LNCaP clone FGC (cell line): ENCODE measurements at regions not wholly inside any gene's neighbourhood (a gene's known extent, or its start where the extent isn't known, plus 50 kb on each side); places are given as distances from the start of the nearest gene placed in this dataset.
A peak's percentile ranks its signal among the peaks of the same experiment; 100 is the strongest.

Source experiments
- DNase-seq: peaks from one replicate; pipeline ENCODE4 v3.0.0-alpha.2; 2011; ENCODE audit warnings: low read depth
- H3K4me3 ChIP-seq: 2 replicates; pipeline ENCODE4 v1.5.1; 2011; ENCODE audit warnings: mild to moderate bottlenecking, low read depth, low read length, control low read depth
- TF ChIP-seq, protein P1 (sequence below): IDR thresholded peaks from 2 replicates; pipeline ENCODE4 v1.5.1; 2012; ENCODE audit warnings: mild to moderate bottlenecking; ENCODE audit not compliant: control insufficient read depth, insufficient read depth; ENCODE audit errors: extremely low read depth

DNA sequence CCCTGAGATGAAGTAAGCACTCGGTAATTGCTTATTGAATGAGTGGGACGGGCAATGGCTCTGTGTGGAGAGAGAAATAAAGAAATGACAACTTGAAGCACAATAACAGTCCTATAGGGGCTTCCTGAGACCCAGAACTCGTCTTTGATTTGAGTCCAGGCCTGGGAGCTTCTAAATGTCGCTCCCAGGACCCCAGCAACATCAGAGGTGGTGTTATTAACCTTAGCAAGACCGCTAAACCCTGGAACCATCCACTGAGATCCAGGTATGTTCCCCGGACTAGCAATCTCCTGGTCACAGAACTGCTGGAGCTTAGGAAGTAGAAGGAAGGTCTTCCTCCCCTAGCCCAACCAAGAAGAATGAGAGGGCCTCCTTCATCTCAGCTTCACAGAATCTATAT, 160.0 kb downstream of the MINAR1 start:
- no peak for DNase-seq
- TF ChIP-seq, protein P1, sequence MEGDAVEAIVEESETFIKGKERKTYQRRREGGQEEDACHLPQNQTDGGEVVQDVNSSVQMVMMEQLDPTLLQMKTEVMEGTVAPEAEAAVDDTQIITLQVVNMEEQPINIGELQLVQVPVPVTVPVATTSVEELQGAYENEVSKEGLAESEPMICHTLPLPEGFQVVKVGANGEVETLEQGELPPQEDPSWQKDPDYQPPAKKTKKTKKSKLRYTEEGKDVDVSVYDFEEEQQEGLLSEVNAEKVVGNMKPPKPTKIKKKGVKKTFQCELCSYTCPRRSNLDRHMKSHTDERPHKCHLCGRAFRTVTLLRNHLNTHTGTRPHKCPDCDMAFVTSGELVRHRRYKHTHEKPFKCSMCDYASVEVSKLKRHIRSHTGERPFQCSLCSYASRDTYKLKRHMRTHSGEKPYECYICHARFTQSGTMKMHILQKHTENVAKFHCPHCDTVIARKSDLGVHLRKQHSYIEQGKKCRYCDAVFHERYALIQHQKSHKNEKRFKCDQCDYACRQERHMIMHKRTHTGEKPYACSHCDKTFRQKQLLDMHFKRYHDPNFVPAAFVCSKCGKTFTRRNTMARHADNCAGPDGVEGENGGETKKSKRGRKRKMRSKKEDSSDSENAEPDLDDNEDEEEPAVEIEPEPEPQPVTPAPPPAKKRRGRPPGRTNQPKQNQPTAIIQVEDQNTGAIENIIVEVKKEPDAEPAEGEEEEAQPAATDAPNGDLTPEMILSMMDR = no peak
- H3K4me3 ChIP-seq = no peak overlapping the region

DNA sequence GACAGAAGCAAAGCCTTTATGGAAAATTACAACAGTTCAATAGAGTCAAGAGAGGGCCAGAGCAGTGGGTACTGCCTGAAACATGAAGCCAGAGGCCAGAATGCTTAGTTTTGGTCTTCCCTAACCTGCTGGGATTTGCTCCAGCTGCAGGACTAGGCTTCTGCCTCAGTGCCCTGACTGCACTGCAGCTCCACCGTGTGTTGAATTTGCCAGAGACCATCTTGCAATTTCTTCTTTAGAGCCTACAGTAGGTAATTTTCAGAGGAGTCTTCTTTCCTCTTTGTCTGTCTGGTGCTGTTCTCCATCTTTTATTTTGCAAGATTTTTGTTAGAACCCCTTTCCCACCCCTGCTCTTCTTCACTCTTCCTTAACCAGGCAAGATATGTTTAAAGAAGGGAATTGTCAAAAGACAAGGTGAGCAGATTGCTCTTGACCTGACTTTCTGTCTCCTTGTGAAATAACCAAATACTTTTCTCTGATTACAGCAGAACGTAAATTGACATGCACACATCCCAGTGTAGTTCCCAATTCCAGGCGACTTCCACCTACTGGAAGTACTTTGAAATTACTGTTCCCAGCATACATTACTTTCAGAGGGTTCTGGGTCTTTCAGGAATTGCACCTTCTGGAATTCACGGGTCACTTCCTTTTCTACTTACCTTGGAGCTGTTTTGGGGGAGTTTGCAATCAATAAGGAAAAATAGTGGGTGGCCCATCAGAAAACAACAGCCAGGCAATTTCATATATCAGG, 161.2 kb downstream of the MINAR1 start:
- DNase-seq = no peak
- no peak overlapping the region for H3K4me3 ChIP-seq
- TF ChIP-seq, protein P1 = peak; percentile 38

DNA sequence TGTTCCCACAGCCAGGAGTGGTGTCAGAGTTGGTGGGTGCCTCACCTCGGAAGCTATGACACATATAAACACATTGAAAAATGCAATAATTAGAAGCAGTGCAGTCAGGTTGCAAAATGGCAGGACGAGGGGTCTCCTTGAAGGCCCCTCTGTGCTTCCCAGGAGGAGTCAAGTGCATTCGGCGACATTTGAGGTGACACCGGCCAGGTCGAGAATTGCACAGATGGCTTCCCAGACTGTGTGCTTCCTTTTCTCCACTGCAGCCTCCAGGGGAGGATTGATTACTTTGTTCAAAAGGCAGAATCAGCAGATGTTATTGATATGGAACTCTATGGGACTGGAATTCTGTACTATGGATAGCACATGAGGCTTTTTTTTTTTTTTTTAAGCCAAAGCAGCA, 163.2 kb downstream of the MINAR1 start:
- DNase-seq = no peak
- TF ChIP-seq, protein P1 = no peak
- no peak overlapping the region for H3K4me3 ChIP-seq

DNA sequence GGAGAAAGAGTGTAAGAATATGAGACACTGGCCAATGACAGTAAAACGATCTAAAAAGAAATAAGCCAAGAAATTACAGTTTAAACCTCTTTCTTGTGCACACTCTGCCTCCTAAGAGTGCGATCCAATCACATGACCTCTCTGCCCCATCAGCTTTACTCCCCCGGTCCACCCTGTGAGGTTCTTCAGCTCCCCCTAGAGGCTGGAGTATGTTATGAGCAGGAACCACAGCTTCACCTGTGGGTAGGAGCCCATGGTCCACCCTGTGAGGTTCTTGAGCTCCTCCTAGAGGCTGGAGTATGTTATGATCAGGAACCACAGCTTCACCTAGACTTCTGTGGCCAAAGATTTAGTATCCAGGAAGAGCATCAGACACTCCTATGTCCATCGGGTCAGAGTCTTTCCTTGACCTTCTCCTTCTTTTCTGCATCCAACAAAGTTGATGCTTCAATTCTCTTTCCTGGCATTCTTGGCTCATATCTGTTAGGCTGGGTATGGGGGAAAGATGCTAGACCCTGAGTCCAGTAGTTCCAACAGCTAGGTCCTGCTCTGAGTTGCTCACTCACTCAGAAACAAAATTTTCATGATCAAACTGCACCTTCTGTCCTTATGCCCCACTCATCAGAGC, 164.0 kb downstream of the MINAR1 start:
- TF ChIP-seq, protein P1 = peak; percentile 96
- no peak overlapping the region for H3K4me3 ChIP-seq

DNA sequence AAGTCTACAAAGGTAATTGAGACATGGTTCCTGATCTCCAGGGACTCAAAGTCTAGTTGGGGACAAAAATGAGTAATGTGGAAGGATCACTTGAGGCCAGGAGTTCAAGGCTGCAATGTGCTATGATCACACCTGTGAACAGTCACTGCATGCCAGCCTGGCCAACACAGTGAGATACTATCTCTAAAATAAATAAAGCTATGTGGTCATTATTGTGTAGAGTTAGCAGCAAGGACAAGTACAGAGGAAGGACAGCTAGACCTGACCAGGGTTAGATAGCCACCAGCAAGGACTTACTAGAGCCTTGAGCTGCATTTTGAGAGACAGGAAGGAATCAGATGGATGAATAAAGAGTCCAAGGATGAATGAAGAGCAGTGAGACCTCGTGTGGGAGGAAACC, 166.5 kb downstream of the MINAR1 start:
- no peak overlapping the region for H3K4me3 ChIP-seq
- peak; percentile 41 for DNase-seq
- TF ChIP-seq, protein P1 = no peak

More for the DNA sequence above, 164.0 kb downstream of the MINAR1 start:
- peak; percentile 79 for DNase-seq

DNA sequence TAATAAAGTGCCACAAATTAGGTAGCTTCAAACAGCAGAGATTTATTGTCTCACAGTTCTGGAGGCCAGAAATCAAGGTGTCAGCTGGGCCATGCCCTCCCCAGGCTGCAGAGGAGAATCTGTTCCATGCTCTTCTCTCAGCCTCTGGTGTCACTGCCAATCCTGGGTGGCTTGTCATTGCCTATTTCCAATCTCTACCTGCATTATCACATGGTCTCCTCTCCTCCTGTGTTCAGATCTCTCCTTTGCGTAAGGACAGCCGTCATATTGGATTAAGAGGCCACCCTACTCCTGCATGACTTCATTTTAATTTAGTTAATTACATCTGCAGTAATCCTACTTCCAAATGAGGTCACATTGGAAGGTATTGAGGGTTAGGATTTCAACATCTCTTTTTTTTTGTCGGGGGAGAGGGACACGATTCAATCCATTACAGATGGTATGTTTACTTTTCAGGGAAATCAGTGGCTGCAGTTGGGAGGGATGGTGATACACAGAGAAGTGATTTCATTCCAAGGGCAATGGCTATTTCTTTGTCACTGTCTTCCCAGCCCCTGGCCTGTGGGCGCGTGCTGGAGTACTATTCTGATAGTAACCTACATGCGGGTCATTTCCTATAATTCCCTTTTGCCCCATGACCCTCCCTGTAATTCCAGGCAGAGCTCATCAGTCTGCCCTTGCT, 169.4 kb downstream of the MINAR1 start:
- TF ChIP-seq, protein P1 = no peak
- no peak for DNase-seq

More for the DNA sequence above, 169.4 kb downstream of the MINAR1 start:
- no peak overlapping the region for H3K4me3 ChIP-seq
